Stomach smooth muscle (tissue), 2 donors: ENCODE measurements at regions not wholly inside any gene's neighbourhood (a gene's known extent, or its start where the extent isn't known, plus 50 kb on each side); places are given as distances from the start of the nearest gene placed in this dataset.

Experiments used
- H3K27ac ChIP-seq: one replicate; pipeline ENCODE4 v1.7.0; 2013; ENCODE audit warnings: mild to moderate bottlenecking, low read length, inconsistent platforms
- H3K27me3 ChIP-seq, 2 donors: one replicate each; pipeline ENCODE4 v1.7.0; 2013; ENCODE audit warnings: low read length in 2 of 2; ENCODE audit not compliant: insufficient read depth in 2 of 2, control insufficient read depth in 1 of 2
- H3K36me3 ChIP-seq, 2 donors: one replicate each; pipeline ENCODE4 v1.7.0; 2013; ENCODE audit warnings: low read length in 2 of 2; ENCODE audit not compliant: control insufficient read depth in 2 of 2, insufficient read depth in 2 of 2
- H3K4me1 ChIP-seq: one replicate; pipeline ENCODE4 v1.7.0; 2013; ENCODE audit warnings: low read length; ENCODE audit not compliant: control insufficient read depth, insufficient read depth
- H3K4me3 ChIP-seq, 2 donors: one replicate each; pipeline ENCODE4 v1.7.0; 2013; ENCODE audit warnings: low read length in 2 of 2
- H3K9ac ChIP-seq, 2 donors: one replicate each; pipeline ENCODE4 v1.7.0; 2013; ENCODE audit warnings: low read length in 2 of 2, mild to moderate bottlenecking in 1 of 2
- H3K9me3 ChIP-seq, 2 donors: one replicate each; pipeline ENCODE4 v1.7.0; 2013; ENCODE audit warnings: low read length in 2 of 2; ENCODE audit not compliant: control insufficient read depth in 2 of 2
- donor health status: healthy.
- donor health status: Pancreatic carcinoma.

DNA sequence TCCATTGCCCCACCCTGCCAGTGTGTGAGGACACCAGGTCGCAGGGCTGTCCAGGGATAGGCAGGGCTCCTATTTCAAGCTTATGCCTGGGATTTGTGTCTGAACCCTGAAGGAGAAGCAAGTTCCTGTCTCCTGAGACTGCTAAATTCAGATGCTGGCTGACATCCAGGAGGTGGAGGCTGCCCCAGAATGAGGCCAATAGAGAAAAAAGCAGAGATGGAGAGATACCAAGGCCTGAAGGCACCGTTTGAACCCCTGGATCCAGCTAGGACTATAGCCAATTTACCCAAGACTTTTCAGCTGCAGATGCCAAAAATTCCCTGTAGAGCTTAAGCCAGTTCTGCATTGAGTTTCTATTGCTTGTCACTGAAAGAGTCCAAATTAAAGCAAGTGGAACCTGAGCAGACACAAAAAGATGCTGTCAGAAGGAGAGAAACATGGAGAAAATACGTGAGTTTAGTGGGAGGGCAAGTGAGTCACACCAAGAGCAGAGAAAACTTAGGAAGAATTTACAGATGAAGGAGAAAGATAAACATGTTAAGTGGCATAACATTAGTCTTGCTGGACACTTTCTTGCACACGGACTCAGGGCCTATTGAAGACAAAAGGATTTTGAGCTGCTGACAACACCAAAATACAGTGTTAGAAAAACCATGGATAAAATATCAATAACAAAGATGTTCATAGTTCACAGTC lies 148.6 kb downstream of the CNTN3 start:
- no peak overlapping the region for H3K4me3 ChIP-seq
- no peaks in the 10 kb centered on the region for H3K9me3 ChIP-seq
- H3K27ac ChIP-seq = no peak overlapping the region
- H3K4me1 ChIP-seq = no peaks in the 10 kb centered on the region
- no peak overlapping the region for H3K9ac ChIP-seq
- no peaks in the 10 kb centered on the region for H3K27me3 ChIP-seq
- H3K36me3 ChIP-seq = no peaks in the 10 kb centered on the region

DNA sequence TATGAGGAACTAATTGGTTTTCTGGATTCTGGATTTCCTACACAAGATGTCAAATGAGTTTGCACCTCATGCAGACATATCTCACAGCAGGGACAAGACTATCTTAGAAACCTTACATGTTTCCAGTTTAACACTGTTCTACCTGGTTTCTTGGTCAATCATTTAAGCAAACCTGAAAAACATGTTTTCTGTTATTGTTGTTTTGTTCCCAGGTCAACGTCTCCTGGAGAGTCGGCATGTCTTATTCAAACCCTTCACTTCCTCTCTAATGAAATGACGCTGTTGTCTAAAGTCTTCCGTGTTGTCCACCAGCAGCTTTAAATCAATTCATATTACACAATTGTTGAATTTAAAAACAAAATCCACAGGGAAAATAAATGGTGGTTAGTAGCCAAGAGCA lies 150.9 kb downstream of the CNTN3 start:
- Histone ChIP-seq H3K27ac (no peak overlapping the region), H3K4me3 (no peak overlapping the region), H3K9me3 (no peaks in the 10 kb centered on the region), H3K36me3 (no peaks in the 10 kb centered on the region), H3K9ac (no peak overlapping the region), H3K27me3 (no peaks in the 10 kb centered on the region), H3K4me1 (no peaks in the 10 kb centered on the region)

DNA sequence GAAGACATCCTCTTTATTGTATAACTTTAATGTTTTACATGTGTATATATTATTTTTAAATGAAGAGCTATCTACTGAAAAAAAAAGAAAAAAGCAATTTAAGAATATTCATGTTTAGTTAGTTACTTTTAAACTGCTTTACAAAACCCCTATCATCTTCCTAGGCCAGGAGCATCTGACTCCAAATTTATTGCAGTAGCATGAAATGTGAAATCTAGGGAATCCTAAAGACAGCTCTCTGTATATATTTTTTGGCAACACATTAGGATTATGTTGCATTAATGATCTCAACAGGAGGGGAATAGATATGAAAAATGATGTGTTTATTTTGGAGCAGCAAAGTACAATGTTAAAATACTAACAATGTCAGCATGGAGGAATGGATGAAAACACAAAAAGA lies 158.3 kb downstream of the CNTN3 start:
- Histone ChIP-seq H3K27ac (no peak overlapping the region), H3K4me1 (no peaks in the 10 kb centered on the region), H3K9ac (no peak overlapping the region), H3K36me3 (no peaks in the 10 kb centered on the region), H3K4me3 (no peak overlapping the region), H3K27me3 (no peaks in the 10 kb centered on the region), H3K9me3 (no peaks in the 10 kb centered on the region)

DNA sequence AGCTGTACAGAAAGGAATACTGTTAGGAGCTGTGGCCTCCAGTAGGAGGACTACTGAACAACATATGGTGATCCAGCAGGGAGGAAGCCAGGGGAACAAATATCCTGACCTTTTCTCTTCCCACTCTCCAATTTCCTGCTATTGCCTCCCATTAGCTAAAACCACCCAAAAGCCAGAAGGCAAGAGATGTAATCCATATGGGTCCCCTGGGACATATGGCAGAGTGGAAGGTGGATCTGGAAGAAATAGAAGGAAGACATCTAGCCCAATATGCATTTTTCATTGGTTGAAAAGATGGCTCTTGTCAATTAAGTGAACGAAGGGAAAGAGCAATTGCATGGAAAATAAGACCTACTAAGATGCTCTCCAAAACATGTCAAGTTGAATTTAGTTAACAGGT lies 167.2 kb downstream of the CNTN3 start:
- Histone ChIP-seq H3K9me3 (peaks cover 0 to 3% of the 10 kb centered on the region in 2 donors), H3K9ac (no peak overlapping the region), H3K27ac (no peak overlapping the region), H3K4me3 (no peak overlapping the region), H3K36me3 (no peaks in the 10 kb centered on the region), H3K27me3 (no peaks in the 10 kb centered on the region), H3K4me1 (no peaks in the 10 kb centered on the region)

DNA sequence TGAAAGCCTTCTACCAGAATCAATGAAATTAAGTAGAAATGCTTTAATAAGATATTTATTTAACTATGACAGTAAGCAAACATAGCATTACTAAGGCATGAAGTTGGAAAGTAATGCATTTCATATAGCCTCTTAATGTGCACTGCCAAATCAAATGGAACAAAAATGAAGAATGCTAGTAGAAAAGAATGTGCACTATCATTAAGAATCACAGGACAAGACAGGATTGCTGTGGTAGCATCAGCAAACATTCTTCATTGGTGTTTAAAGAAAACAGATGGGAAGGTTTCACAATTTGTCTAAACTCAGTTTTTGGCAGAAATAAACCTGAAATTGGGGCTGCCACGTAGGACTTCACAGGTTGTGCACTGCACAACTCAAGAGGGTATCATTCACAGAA lies 168.9 kb downstream of the CNTN3 start:
- no peaks in the 10 kb centered on the region for H3K4me1 ChIP-seq

DNA sequence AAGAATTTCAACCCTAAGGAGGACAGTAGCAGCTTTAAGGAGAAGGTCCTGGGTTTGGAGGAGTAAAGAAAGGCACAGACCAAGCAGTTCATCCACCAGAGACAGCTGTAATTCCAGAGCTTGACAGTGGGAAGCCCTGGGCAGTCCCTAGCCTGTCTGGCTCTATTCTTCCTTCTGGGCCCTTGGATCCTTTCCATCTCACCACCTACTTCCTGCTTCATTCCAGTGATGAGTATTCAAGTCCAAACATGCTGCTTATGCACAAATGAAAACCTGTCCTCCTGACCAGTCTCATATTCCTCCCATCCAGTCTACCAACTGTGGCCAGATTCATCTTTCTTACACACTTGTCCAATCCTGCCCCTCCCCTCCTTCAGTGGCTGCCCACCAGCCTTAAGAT lies 171.4 kb downstream of the CNTN3 start:
- no peaks in the 10 kb centered on the region for H3K27me3 ChIP-seq
- H3K4me1 ChIP-seq = no peaks in the 10 kb centered on the region
- no peak overlapping the region for H3K9ac ChIP-seq
- H3K36me3 ChIP-seq = no peaks in the 10 kb centered on the region
- peaks cover 0 to 3% of the 10 kb centered on the region in 2 donors for H3K9me3 ChIP-seq
- H3K4me3 ChIP-seq = no peak overlapping the region
- H3K27ac ChIP-seq = no peak overlapping the region

More for the DNA sequence above, 168.9 kb downstream of the CNTN3 start:
- no peak overlapping the region for H3K27ac ChIP-seq
- H3K4me3 ChIP-seq = no peak overlapping the region
- no peaks in the 10 kb centered on the region for H3K27me3 ChIP-seq
- H3K9ac ChIP-seq = no peak overlapping the region
- no peaks in the 10 kb centered on the region for H3K36me3 ChIP-seq
- H3K9me3 ChIP-seq = peaks cover 0 to 3% of the 10 kb centered on the region in 2 donors

DNA sequence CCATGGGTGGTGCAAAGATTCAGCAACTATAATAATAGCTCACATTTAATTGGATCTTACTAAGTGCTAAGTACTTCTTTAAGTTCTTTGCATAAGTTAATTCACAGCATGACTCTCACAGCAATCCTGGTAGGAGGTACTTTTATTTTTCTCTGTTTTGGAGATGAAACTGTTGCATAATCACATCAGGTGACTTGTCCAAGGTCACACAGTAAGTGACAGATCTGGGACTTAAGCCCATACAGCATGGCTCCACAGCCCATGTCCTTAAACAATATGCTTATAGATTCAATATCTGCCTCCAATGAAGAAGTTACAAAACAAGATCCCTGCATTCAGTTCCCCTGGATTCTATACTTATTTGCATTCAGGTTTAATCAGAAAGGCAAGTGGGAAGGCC lies 171.8 kb downstream of the CNTN3 start:
- no peaks in the 10 kb centered on the region for H3K36me3 ChIP-seq
- no peak overlapping the region for H3K4me3 ChIP-seq
- H3K9ac ChIP-seq = no peak overlapping the region
- no peaks in the 10 kb centered on the region for H3K27me3 ChIP-seq
- no peak overlapping the region for H3K27ac ChIP-seq
- H3K4me1 ChIP-seq = no peaks in the 10 kb centered on the region
- H3K9me3 ChIP-seq = peaks cover 0 to 3% of the 10 kb centered on the region in 2 donors

DNA sequence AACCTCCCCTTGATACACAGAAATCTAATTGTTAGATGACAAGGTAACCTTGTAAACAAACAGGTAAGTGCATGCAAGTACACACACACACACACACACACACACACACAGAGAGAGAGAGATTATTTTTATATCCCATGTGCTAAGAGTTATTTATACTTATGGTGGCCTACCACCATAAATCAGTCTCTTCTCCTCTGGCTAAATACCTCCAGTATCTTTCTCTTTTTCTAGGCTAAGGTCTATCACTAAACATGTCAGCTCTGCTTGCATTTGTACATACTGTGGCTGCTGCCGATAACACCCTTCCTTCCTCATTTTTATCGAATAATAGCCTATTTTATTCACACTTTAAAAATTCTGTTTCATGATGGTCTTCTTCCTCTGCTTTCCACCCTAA lies 172.4 kb downstream of the CNTN3 start:
- Histone ChIP-seq H3K4me1 (no peaks in the 10 kb centered on the region), H3K4me3 (no peak overlapping the region), H3K27me3 (no peaks in the 10 kb centered on the region), H3K9ac (no peak overlapping the region), H3K9me3 (peaks cover 0 to 3% of the 10 kb centered on the region in 2 donors), H3K36me3 (no peaks in the 10 kb centered on the region), H3K27ac (no peak overlapping the region)

DNA sequence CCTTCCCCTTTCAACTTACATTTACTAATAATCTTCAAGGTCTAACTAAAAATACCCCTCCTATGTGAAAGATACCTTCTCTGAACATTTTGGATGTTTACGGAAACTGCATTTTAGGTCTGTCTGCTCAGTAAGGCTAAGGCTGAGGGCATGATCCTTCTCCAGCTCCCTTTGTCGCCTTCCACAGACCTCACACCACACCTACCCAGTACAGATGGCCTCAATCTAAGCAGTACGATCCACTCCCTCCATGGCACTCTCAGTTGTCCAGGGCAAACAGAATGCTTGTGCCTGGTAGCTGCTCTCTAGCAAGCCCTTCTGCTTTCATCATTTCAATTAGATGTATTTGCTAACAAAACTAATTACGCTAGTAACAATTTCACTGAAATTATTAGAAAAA lies 178.3 kb downstream of the CNTN3 start:
- Histone ChIP-seq H3K4me3 (no peak overlapping the region), H3K36me3 (no peaks in the 10 kb centered on the region), H3K27me3 (no peaks in the 10 kb centered on the region), H3K9me3 (no peaks in the 10 kb centered on the region), H3K27ac (no peak overlapping the region), H3K9ac (no peak overlapping the region), H3K4me1 (no peaks in the 10 kb centered on the region)

DNA sequence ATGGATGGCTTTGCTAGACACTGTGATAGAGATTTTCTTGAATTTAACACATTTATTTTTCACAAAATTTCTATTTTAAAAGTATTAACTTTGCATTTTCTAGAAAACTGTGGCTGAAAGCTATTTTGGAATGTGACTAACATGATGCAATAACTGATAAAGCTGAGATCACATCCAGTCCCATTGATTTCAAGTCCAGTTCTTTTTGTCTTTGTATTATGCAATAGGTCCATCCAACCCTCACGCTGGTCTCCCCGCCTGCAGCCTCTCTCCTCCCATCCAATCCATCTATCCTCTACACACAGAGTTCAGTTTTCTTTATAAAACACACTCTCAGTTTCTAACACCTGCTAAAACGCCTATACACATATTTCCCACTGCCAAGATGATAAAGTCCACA lies 178.8 kb downstream of the CNTN3 start:
- H3K27me3 ChIP-seq = no peaks in the 10 kb centered on the region
- H3K9me3 ChIP-seq = no peaks in the 10 kb centered on the region
- no peaks in the 10 kb centered on the region for H3K4me1 ChIP-seq
- H3K27ac ChIP-seq = no peak overlapping the region
- no peak overlapping the region for H3K4me3 ChIP-seq
- no peaks in the 10 kb centered on the region for H3K36me3 ChIP-seq
- H3K9ac ChIP-seq = no peak overlapping the region

DNA sequence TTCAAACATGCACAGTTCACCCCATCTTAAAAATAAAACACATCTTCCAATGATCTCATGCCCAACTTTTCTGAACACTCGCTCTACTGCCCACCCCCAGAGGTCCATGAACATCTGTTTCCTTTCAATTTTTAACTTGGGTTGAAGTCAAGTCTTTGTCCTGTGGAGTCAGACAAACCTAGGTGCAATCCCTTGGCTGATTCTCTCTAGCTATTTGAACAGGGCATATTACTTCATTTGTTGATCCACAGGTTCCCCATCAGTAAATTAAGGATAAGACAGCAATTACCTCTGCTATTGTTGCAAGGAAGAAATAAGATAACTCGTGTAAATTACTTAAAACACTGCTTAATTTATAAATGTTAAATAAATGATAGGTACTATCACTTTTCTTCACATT lies 180.1 kb downstream of the CNTN3 start:
- H3K9me3 ChIP-seq = no peaks in the 10 kb centered on the region
- H3K4me1 ChIP-seq = no peaks in the 10 kb centered on the region

More for the DNA sequence above, 180.1 kb downstream of the CNTN3 start:
- no peaks in the 10 kb centered on the region for H3K27me3 ChIP-seq
- no peak overlapping the region for H3K27ac ChIP-seq
- H3K36me3 ChIP-seq = no peaks in the 10 kb centered on the region
- no peak overlapping the region for H3K9ac ChIP-seq
- no peak overlapping the region for H3K4me3 ChIP-seq
